ENCODE measurements at regions not wholly inside any gene's neighbourhood (a gene's known extent, or its start where the extent isn't known, plus 50 kb on each side); places are given as distances from the start of the nearest gene placed in this dataset.

- TF ChIP-seq POLR2A (IDR thresholded peaks at IDR 0.05) (no peak), CTCF (IDR thresholded peaks at IDR 0.05) (no peak), POLR2AphosphoS5 (IDR thresholded peaks at IDR 0.05) (no peak), EP300 (IDR thresholded peaks at IDR 0.05) (no peak)
These were observed 341.6 kb downstream of the VRK1 start for GRCh38 chr14:97138801-97139200.
